Cardiac muscle cell (in vitro differentiated cells and primary cell): ENCODE measurements at regions not wholly inside any gene's neighbourhood (a gene's known extent, or its start where the extent isn't known, plus 50 kb on each side); places are given as distances from the start of the nearest gene placed in this dataset.
"Not testable (repeated sequence)": the region's sequence is repeated elsewhere in the genome, so short reads cannot be mapped to it uniquely, and the experiment has no call there.

Experiments used
- DNase-seq, 2 donors: peaks; one replicate each; pipeline versions ENCODE4 v3.0.0 to v3.0.0-alpha.2; 2010 to 2017; ENCODE audit warnings: low read depth in 1 of 2, low spot score in 1 of 2
- H3K27ac ChIP-seq: fragments of 200-600 bp; sonication (generic); 2 replicates; pipeline ENCODE4 v1.5.1; 2016
- H3K27me3 ChIP-seq: fragments of 200-600 bp; sonication (generic); 2 replicates; pipeline ENCODE4 v1.6.0; 2016; ENCODE audit warnings: control low read depth
- H3K36me3 ChIP-seq: fragments of 200-600 bp; sonication (generic); 2 replicates; pipeline ENCODE4 v1.5.1; 2016; ENCODE audit warnings: control low read depth
- H3K4me1 ChIP-seq: fragments of 200-600 bp; sonication (generic); 2 replicates; pipeline ENCODE4 v1.8.1; 2017; ENCODE audit warnings: low read depth, mild to moderate bottlenecking, mixed run types
- H3K4me3 ChIP-seq: fragments of 200-600 bp; sonication (generic); 2 replicates; pipeline ENCODE4 v1.5.1; 2016; ENCODE audit warnings: mild to moderate bottlenecking
- H3K9me3 ChIP-seq: fragments of 200-600 bp; sonication (generic); 2 replicates; pipeline ENCODE4 v1.5.1; 2017; ENCODE audit warnings: low read depth, mild to moderate bottlenecking, control low read depth
- TF ChIP-seq, protein P1 (sequence below): IDR thresholded peaks from 2 replicates; pipeline ENCODE4 v1.5.1; 2012; ENCODE audit warnings: low read depth, mild to moderate bottlenecking, low read length

- TF ChIP-seq, protein P1, sequence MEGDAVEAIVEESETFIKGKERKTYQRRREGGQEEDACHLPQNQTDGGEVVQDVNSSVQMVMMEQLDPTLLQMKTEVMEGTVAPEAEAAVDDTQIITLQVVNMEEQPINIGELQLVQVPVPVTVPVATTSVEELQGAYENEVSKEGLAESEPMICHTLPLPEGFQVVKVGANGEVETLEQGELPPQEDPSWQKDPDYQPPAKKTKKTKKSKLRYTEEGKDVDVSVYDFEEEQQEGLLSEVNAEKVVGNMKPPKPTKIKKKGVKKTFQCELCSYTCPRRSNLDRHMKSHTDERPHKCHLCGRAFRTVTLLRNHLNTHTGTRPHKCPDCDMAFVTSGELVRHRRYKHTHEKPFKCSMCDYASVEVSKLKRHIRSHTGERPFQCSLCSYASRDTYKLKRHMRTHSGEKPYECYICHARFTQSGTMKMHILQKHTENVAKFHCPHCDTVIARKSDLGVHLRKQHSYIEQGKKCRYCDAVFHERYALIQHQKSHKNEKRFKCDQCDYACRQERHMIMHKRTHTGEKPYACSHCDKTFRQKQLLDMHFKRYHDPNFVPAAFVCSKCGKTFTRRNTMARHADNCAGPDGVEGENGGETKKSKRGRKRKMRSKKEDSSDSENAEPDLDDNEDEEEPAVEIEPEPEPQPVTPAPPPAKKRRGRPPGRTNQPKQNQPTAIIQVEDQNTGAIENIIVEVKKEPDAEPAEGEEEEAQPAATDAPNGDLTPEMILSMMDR = no peak
- no peaks in the 10 kb centered on the region for H3K9me3 ChIP-seq
- H3K27me3 ChIP-seq = no peaks in the 10 kb centered on the region
- H3K36me3 ChIP-seq = no peaks in the 10 kb centered on the region
- no peak overlapping the region for H3K4me3 ChIP-seq
- H3K4me1 ChIP-seq = no peaks in the 10 kb centered on the region
- H3K27ac ChIP-seq = no peak overlapping the region
- DNase-seq = no peak
Observed at GRCh38 chr19:28595722-28596480, 617.0 kb downstream of the UQCRFS1 start.

DNA sequence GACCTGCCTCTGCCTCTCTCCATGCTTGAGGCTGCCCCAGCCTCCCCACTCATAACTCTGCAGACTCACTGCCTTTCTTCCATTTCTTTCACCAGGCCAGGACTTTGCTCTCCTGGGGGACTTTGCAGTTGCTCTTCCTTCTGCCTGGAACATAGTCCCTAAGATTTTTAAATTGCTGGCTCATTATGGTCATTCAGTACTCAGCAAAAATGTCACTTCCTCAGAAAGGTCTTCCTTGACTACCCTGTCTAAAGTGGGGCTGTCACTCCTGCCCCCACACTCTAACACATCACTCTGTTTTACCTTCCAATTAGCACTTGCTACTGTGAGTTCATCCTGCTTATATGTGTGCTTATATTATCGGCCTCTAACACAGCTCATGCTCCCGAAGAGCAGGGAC, 618.2 kb downstream of the UQCRFS1 start:
- H3K36me3 ChIP-seq = no peaks in the 10 kb centered on the region
- no peaks in the 10 kb centered on the region for H3K27me3 ChIP-seq
- DNase-seq = no peak
- no peak overlapping the region for H3K27ac ChIP-seq
- no peaks in the 10 kb centered on the region for H3K4me1 ChIP-seq
- no peaks in the 10 kb centered on the region for H3K9me3 ChIP-seq
- TF ChIP-seq, protein P1 = no peak
- H3K4me3 ChIP-seq = no peak overlapping the region

GRCh38 chr19:28589991-28590411, 623.0 kb downstream of the UQCRFS1 start:
- H3K4me1 ChIP-seq, H3K4me3 ChIP-seq, H3K27ac ChIP-seq, H3K27me3 ChIP-seq, H3K36me3 ChIP-seq, H3K9me3 ChIP-seq, DNase-seq: not testable (repeated sequence)

DNA sequence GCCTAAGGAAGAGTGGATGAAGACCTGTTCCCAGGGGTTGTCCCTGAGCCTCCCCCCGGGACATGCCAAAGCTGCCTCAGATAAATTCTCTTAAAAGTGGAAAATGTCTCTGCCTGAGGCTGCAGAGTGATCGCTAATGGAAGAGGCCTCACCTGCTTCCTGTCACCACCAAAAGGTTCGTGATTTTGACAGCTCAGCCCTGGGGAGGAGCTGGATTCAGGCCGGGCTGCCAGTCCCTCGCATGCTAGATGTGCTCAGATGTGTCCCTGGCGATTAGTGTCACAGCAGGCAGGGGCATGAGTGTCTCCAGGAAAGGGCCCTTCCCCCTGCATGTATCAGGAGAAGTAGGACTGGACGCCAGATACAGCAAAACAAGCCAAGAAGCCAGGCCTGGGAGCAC, 626.5 kb downstream of the UQCRFS1 start:
- DNase-seq = peak in 1 of 2 donors; percentile 1
- TF ChIP-seq, protein P1 = no peak
- Histone ChIP-seq H3K27ac (no peak overlapping the region), H3K36me3 (no peaks in the 10 kb centered on the region), H3K27me3 (no peaks in the 10 kb centered on the region), H3K4me3 (no peak overlapping the region), H3K4me1 (no peaks in the 10 kb centered on the region), H3K9me3 (no peaks in the 10 kb centered on the region)

DNA sequence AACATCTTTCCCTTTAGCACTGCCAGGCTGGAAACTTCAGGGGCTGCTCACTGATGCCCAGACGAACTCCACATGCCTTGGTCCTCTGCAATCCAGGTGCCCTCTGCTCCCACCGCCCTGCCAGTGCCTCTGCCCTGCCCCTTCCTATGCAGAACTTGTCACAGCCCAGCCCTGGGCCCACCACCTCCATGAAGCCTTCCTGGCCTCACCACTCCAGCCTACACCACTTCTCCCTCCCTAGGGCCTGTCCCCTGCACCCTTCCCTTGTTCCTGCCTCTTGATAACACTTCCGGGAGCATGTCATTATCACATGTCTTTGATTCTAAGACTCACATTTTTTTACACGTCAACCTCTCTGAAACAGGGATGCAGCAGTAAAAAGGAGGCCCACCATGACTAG, 627.2 kb downstream of the UQCRFS1 start:
- H3K9me3 ChIP-seq = no peaks in the 10 kb centered on the region
- no peaks in the 10 kb centered on the region for H3K36me3 ChIP-seq
- no peak overlapping the region for H3K4me3 ChIP-seq
- no peak overlapping the region for H3K27ac ChIP-seq
- no peaks in the 10 kb centered on the region for H3K27me3 ChIP-seq
- H3K4me1 ChIP-seq = no peaks in the 10 kb centered on the region
- DNase-seq = no peak
- TF ChIP-seq, protein P1 = no peak

DNA sequence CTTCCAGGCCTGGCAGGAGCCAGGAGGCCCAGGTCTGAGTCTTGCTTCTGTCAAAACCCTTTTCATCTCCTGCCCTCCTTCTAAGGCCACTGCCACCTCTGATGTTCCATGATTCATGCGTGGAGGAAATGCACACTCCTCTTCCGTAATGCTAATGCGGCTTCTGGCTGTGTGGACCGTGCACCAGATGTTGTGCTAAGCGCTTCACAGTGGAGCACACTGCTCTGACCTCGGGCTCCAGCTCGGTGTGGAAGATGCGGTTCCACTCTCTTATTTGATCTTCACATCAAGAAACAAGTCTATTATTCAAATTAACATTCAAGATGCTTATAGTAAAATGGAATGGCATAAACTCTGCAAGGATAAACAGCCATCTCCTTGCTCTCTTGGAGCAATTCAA, 629.2 kb downstream of the UQCRFS1 start:
- no peak for DNase-seq
- no peaks in the 10 kb centered on the region for H3K36me3 ChIP-seq
- no peak overlapping the region for H3K27ac ChIP-seq
- H3K9me3 ChIP-seq = no peaks in the 10 kb centered on the region
- no peak overlapping the region for H3K4me3 ChIP-seq
- no peaks in the 10 kb centered on the region for H3K4me1 ChIP-seq
- TF ChIP-seq, protein P1 = no peak
- H3K27me3 ChIP-seq = no peaks in the 10 kb centered on the region
